ENCODE measurements at regions not wholly inside any gene's neighbourhood (a gene's known extent, or its start where the extent isn't known, plus 50 kb on each side); places are given as distances from the start of the nearest gene placed in this dataset.

- no peaks in the 10 kb centered on the region for H4K20me1 ChIP-seq (replicated peaks; ENCODE audit: control insufficient read depth, extremely low read depth, insufficient read depth, low read length)
- no peaks in the 10 kb centered on the region for H3K36me3 ChIP-seq (ENCODE audit: control insufficient read depth in 2 of 2, extremely low read depth in 1 of 2, insufficient read depth in 2 of 2, low read length in 2 of 2)
- no TSS peak for BruUV-seq (replicated peaks)
- H3K79me2 ChIP-seq (ENCODE audit: control insufficient read depth, insufficient read depth, low read length), result no peaks in the 10 kb centered on the region
- no peak overlapping the region for H2AFZ ChIP-seq (ENCODE audit: low read depth, low read length)
- no peaks in the 10 kb centered on the region for H3K9me3 ChIP-seq (replicated peaks; ENCODE audit: control insufficient read depth, insufficient read depth, low read length)
- intact Hi-C loops (cut with micrococcal nuclease), result no loop called here
- CTCF ChIA-PET, result interaction anchor here (0.7 to 0.8 kb wide), 2 partner anchors 11 to 1701 kb away, joined by 3 to 4 read pairs; no protein-coding TSS in a partner anchor
- H3K27me3 ChIP-seq (ENCODE audit: control insufficient read depth in 2 of 2, insufficient read depth in 2 of 2, low read length in 2 of 2), result peaks cover 2 to 45% of the 10 kb centered on the region in 2 experiments
- DNase-seq (ENCODE audit: low read depth, low spot score), result no peak
- no peak for TF ChIP-seq POLR2AphosphoS5 (IDR thresholded peaks at IDR 0.05; ENCODE audit: insufficient read depth, low read depth, low read length)
- TF ChIP-seq MYC (IDR thresholded peaks at IDR 0.05; ENCODE audit: low read depth, low read length), result no peak
- TF ChIP-seq, protein P1, sequence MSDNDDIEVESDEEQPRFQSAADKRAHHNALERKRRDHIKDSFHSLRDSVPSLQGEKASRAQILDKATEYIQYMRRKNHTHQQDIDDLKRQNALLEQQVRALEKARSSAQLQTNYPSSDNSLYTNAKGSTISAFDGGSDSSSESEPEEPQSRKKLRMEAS (IDR thresholded peaks at IDR 0.05; ENCODE audit: insufficient read depth, insufficient read length), result no peak
- TF ChIP-seq JUN (IDR thresholded peaks at IDR 0.05; ENCODE audit: borderline replicate concordance, insufficient read depth, insufficient read length, low read depth), result no peak
- no peak for TF ChIP-seq EZH2 (IDR thresholded peaks at IDR 0.05; ENCODE audit: borderline replicate concordance, low read depth, low read length, severe bottlenecking)
- TF ChIP-seq GATA2 (IDR thresholded peaks at IDR 0.05; ENCODE audit: insufficient read depth, insufficient read length, low read depth, low read length), result no peak
- TF ChIP-seq POLR2A (IDR thresholded peaks at IDR 0.05; ENCODE audit: low read depth, low read length), result no peak
- TF ChIP-seq CTCF (IDR thresholded peaks at IDR 0.05; ENCODE audit: extremely low read depth in 1 of 2, insufficient read depth in 1 of 2, low read depth in 1 of 2, low read length in 2 of 2), result no peak
- no peak for TF ChIP-seq FOS (IDR thresholded peaks at IDR 0.05; ENCODE audit: borderline replicate concordance, insufficient read depth, low read length)
- no peak overlapping the region for H3K4me2 ChIP-seq (ENCODE audit: insufficient read depth, low read length)
- FAIRE-seq, result no peak
- no peak overlapping the region for H3K9ac ChIP-seq (replicated peaks; ENCODE audit: extremely low read depth, insufficient read depth, low read length)
- no peak overlapping the region for H3K27ac ChIP-seq (ENCODE audit: insufficient read depth, low read depth, low read length)
- no peaks in the 10 kb centered on the region for H3K9me1 ChIP-seq (replicated peaks; ENCODE audit: control insufficient read depth, extremely low read depth, insufficient read depth, low read length)
- POLR2A ChIA-PET, result no interaction called here
- dilution Hi-C loops (cut with MboI; ENCODE audit: extremely low pct_ligation_motif_present, low sequenced_read_pairs), result no loop called here
- no peak overlapping the region for H3K4me3 ChIP-seq (replicated peaks in 1 of 3; ENCODE audit: insufficient read depth in 1 of 3, low read depth in 1 of 3, low read length in 3 of 3)
- H3K4me1 ChIP-seq (ENCODE audit: control insufficient read depth, extremely low read depth, insufficient read depth, low read length), result no peaks in the 10 kb centered on the region
Measured at GRCh38 chr2:11060376-11061169, 94.7 kb upstream of the SLC66A3 start.
